Mesenteric fat pad (tissue), 1 donor: ENCODE measurements at regions not wholly inside any gene's neighbourhood (a gene's known extent, or its start where the extent isn't known, plus 50 kb on each side); places are given as distances from the start of the nearest gene placed in this dataset.

Source experiments
- DNase-seq: peaks from one replicate; pipeline ENCODE4 v3.0.0-alpha.2; 2020; ENCODE audit warnings: low spot score
- donor health status: DM: yes; HTN: yes; CAD: no.

GRCh38 chr6:44062771-44063560 is 64.3 kb downstream of the MRPL14 start:
- DNase-seq = no peak

- no peak for DNase-seq
Observed at GRCh38 chr6:44062105-44062770, 65.0 kb downstream of the MRPL14 start.

- DNase-seq = no peak
Observed at GRCh38 chr6:44061375-44062104, 65.7 kb downstream of the MRPL14 start.

- no peak for DNase-seq
Observed at GRCh38 chr6:44060612-44061374, 66.5 kb downstream of the MRPL14 start.

- DNase-seq = no peak
Observed at GRCh38 chr6:44059359-44060346, 67.6 kb downstream of the MRPL14 start.

- DNase-seq = no peak
Observed at GRCh38 chr6:44058617-44059358, 68.5 kb downstream of the MRPL14 start.

GRCh38 chr6:44057931-44058616 is 69.2 kb downstream of the MRPL14 start:
- no peak for DNase-seq

- no peak for DNase-seq
Observed at GRCh38 chr6:44057238-44057930, 69.9 kb downstream of the MRPL14 start.

GRCh38 chr6:44056392-44057237 is 70.6 kb downstream of the MRPL14 start:
- no peak for DNase-seq

GRCh38 chr6:44054721-44055559 is 72.3 kb downstream of the MRPL14 start:
- DNase-seq = no peak

- no peak for DNase-seq
Observed at GRCh38 chr6:44053760-44054556, 73.3 kb downstream of the MRPL14 start.

GRCh38 chr6:44053106-44053756 is 74.0 kb downstream of the MRPL14 start:
- no peak for DNase-seq

GRCh38 chr6:44052419-44053023 is 74.7 kb downstream of the MRPL14 start:
- no peak for DNase-seq

GRCh38 chr6:44051515-44051914 is 75.7 kb downstream of the MRPL14 start:
- DNase-seq = no peak
